ENCODE measurements at regions not wholly inside any gene's neighbourhood (a gene's known extent, or its start where the extent isn't known, plus 50 kb on each side); places are given as distances from the start of the nearest gene placed in this dataset.

GRCh38 chr16:55125818-55126385 is 195.2 kb downstream of the IRX5 start:
- no peak for DNase-seq

DNA sequence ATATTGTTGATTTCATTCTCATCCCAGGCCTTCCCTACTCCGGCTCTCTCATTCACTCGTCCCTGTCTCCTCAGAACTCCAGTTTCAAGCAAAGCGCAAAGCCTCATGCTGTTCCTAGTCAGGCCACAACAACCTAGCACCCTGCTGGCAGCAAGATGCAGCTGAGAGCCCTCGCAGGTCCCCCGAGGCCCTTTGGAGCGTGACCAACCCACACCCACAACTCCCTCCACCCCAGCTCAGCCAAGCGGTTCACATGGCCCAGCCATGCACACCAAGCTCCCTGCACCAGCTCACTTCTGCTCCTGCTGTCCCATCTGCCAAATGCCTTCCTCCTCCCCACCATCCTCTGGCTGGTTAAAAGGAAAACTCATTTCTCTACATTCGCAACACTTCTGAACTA is 195.8 kb downstream of the IRX5 start:
- DNase-seq = no peak

GRCh38 chr16:55130456-55130855 is 193.5 kb upstream of the IRX6 start:
- no peak for DNase-seq

DNA sequence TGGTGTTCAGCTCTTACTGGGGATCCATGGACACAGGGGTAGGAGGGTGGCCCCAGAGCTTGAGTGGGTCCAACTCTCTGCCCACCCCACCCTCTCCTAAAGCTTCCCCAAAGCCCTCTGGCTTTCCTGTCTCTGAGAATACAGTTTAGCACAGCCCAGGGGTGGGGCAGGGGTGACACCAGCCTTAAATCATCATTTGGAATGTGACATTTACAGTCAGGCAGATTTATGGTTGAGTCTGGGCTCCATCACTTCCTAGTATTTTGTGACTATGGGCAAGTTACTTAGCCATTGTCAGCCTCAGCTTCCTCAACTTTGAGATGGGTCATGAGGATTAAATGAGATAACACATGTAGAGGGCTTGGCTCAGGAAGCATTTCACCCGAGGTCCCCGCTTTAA is 193.1 kb upstream of the IRX6 start:
- DNase-seq = no peak

DNA sequence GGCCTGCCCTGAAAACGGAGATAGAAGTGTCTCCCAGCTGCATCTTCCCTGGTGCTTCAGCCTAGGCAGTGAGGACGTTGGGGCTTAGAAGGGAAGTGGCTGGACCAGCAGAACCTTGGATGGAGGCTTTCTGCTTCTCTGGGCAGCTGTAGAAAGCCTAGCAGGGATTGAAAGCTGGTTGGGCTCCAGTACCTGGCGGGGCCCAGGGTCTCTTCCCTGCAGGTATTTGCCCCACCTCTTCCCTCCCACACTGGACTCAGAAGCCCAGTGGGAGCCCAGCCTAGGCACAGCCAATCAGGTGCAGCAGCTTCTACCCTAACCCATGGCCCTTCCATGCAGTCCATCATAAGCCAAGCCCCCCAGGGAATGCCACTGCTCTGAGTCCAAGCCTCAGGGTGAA is 190.3 kb upstream of the IRX6 start:
- DNase-seq = no peak

DNA sequence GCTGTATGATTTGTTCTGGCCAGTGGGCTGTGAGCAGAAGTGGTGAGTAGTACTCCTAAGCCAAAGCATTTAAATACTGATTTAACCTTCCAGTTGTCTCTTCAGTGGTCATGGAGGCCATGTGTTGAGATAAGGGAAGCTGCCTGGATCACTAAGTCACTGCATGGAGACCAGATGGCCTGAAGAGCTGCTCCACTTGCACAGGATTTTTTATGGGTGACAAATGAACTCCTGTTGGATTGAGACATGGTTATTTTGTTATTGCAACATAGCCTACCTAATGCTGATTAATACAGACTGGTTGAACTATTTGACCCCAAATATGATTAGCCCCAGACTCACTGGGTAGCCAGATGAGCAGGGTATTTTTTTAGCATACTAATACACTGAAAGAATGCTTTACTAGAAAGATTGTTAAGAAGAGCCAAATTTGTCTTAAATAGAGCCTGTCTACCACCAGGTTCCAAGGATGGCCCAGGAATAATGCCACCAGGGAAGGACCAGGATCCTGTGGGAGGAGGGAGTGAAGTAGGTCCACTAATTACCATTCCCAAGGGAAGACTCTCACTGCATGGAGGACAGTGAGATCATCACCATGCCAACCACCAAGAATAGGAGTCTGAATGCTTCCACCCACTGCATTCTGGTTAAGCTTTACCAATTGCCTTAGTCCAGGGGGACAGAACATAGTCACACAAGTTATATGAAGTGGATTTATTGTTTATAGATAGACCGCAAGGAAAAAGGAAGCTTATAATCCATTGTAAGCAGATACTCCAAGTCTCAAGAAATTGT is 187.4 kb upstream of the IRX6 start:
- no peak for DNase-seq

GRCh38 chr16:55138298-55138697 is 185.7 kb upstream of the IRX6 start:
- no peak for DNase-seq

GRCh38 chr16:55142405-55142804 is 181.6 kb upstream of the IRX6 start:
- no peak for DNase-seq

- no peak for DNase-seq
These were observed 179.4 kb upstream of the IRX6 start for GRCh38 chr16:55144651-55145050.

- DNase-seq = no peak
These were observed 178.0 kb upstream of the IRX6 start for GRCh38 chr16:55145771-55146603.

- no peak for DNase-seq
These were observed 177.0 kb upstream of the IRX6 start for GRCh38 chr16:55146966-55147365.

DNA sequence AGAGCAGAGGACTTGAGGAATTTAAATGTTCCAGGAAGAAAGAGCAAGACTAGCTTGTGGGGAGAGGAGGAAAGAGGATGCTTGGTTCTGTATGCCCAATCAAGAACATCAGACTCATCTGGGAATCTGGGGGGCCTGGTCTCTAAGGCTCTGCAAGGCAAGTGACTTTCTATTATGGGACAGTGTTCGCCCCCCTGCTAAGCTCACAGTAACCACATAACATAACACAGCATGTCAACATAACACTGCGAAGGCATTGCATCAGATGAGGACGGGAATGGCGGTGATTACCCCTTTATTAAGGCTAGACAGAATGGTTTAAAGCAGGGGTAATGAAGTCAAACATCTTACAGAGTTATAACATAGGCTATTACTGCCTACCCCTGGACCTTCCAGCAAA is 176.6 kb upstream of the IRX6 start:
- no peak for DNase-seq

DNA sequence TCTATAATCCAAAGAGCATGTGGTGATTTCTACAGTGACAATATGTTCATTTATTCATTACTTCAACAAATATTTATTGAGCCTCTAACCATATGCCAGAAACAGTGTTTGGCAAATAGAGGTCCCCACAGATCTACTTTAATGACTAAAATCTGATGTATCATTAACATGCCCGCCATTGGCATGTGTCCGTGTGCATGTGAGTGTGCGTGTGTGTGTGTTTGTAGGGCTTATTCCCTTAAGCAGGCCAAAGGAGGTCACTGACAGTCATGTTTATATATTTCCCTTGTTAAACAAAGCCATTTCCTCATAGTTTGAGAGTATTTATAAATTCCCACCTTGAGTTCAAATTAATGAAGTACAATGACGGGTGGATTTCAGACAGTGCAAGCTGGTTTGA is 174.4 kb upstream of the IRX6 start:
- DNase-seq = no peak

DNA sequence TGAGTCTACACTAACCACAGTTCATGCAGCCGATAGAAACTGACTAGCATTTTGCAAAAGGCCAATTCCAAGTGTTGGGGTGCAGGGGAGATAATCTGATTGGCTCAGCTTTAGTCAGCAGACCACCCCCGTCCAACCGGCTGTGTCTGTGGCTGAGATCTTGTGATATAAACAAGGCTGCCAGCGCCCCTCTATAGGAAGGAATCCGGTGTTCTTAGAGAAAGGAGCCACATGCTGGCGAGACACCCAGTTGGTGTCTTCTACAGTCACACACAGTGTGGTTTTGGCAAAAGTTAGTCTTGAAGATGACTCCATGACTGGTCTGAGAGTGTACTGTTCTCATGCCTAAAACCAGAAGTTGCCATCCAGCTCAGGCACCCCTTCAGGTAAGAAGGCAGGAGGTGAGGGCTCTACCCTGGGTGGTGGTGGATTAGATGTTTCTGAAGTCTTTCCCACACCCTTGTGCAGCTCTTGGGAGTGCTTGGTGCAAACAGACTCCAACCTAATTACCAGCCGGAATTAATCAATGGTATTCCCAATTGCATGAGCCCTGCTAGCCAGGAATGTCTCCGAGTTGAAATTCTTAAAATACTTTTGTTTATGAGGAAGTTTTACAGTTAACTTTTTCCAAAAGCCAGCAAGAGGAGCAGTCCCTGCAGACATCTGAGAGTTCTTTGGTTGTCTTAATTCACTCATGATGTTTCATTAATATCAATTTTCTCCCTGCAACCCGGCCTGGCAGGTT is 172.3 kb upstream of the IRX6 start:
- no peak for DNase-seq

DNA sequence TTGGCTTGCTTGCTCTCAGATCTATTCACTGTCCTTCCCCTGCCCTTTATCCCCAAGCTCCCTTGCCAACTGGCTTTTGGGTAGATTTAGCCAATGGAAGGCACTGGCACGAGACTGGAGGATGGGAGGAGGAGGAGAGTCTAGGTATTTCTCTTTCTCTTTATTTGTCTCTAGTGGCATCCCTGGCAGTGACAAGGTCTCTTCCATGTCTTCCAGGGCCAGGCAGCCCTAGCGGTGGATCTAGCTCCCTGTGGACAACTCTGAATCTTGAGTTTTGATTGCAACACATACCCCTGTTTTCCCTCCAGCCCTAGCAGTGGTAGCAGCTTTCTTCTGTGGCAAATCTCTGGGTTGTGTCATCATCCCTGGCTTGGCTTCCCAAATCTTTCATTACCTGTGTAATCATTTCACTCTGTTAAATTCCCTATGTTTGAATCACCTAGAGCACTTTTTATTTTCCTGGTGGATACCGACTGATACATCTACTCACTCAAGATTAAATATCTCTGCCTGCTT is 171.1 kb upstream of the IRX6 start:
- no peak for DNase-seq

GRCh38 chr16:55154262-55154661 is 169.7 kb upstream of the IRX6 start:
- no peak for DNase-seq

GRCh38 chr16:55154956-55155355 is 169.0 kb upstream of the IRX6 start:
- no peak for DNase-seq

DNA sequence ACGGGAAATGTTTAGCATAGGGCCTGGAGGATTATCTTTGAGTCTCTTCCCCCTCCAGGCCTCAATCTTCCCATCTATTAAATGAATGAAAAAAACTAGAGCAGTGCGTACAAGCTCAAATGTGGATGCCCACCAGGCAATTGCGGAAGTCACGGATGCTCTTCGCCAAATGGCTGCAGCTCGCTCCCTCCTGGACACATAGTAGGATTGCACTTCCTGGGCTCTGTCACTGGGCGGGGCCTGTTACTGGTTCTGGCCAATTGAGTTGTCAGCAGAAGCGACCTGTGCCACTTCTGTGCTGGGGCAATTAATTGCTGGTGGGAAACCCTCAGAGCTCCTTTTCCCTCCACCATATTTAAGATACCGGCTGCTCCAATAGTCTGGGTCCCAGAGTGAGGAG is 168.2 kb upstream of the IRX6 start:
- no peak for DNase-seq

GRCh38 chr16:55169780-55170179 is 154.2 kb upstream of the IRX6 start:
- DNase-seq = no peak

DNA sequence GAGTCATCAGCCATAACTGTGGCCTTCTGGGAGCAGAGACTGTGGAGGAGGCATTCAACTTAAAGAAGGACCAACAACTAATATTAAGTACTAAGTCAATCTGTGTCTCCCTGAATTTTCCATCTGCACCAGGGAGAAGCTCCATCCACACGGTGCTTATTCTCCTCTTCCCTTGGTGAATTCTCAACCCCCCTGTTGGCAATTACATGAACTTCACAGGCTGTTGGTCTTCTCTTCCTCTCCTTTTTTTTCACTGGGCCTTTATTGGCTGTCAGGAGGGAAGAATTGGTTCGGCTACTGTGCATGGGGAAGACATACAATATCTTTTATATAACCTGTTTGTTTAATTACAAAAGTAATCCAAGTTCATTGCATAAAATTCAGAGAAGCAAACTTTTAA is 152.8 kb upstream of the IRX6 start:
- no peak for DNase-seq

DNA sequence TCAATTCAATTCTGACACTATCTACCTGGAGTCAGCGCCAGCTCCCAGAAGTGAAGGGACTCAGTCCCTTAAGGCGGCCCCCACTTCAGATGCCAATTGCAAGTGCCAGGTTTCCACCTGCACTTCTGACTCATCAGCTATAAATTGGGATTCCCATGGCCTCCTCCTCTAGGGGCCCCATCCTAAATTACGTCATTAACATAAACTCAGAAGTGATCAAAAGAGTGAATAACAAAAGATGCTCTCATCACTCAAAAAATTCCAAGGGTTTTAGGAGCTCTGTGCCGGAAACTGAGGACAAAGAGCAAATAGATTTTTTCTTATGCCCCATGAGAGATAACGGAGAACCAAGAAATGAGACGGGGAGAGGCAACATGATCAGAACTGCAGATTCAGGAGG is 148.6 kb upstream of the IRX6 start:
- DNase-seq = no peak

DNA sequence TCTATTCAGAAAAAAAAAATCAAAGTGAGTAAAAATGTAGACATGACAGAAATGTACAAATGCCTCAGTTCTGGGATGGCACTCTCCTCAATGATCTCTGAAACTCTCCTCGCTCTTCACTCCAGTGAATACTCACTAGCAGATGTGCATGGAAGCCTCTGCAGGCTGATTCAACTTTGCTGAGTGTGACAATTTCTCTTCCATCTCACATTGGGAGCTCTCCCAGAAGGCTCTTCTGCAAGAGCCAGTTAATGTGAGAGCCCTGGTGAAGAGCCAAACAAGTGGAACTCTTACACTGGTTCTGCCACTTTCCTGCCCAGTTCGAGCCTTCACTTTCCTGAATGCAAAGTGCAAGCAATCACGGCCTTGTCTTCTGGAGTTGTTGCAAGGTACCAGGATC is 147.1 kb upstream of the IRX6 start:
- no peak for DNase-seq

DNA sequence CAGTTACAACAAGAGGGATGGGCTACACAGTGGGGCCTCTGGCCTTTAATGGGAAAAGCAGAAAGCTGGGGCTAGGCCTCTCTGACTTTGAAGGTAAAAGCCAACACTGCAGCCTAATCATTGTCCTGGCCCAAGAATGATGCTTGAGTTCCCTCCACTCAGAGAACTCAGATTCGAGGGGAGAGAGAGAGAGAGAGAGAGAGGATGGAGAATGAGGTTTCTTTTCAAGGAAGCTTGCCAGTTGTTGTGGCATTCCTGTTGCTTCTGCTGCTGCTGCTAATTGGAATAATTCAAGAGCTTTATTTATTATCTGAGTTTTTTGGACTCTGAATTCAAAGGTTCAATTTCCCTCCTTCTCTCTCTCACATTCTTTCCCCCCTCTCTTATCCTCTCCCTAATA is 144.6 kb upstream of the IRX6 start:
- no peak for DNase-seq
